IMR-90 (cell line): ENCODE measurements at regions not wholly inside any gene's neighbourhood (a gene's known extent, or its start where the extent isn't known, plus 50 kb on each side); places are given as distances from the start of the nearest gene placed in this dataset.

Experiments used
- ATAC-seq: fragments of 200-7000 bp; cut with Tn5 transposase; 2 replicates; pipeline ENCODE4 v1.9.1; 2020; ENCODE audit warnings: low read depth, mild to moderate bottlenecking, moderate library complexity
- BruUV-seq: library from RNA; stranded (reverse); fragments of 400-500 nt; replicated peaks from 2 replicates; lab custom pipeline; 2021; lab: Mats Ljungman, UMichigan
- CTCF ChIA-PET: fragments of 300-600 bp; formaldehyde crosslinking; extraction: SDS; loops from one replicate; lab custom pipeline; 2021; ENCODE audit warnings: antibody characterized with exemption; lab: Yijun Ruan, JAX
- POLR2A ChIA-PET: fragments of 300-600 bp; sonication (Branson Sonifier 250); formaldehyde crosslinking; loops from one replicate; lab custom pipeline; 2022; ENCODE audit warnings: antibody characterized with exemption; ENCODE audit not compliant: unreplicated experiment; lab: Charles Lee
- DNase-seq: peaks from one replicate; pipeline ENCODE4 v3.0.0; 2013
- H2AFZ ChIP-seq: replicated peaks from 2 replicates; pipeline ENCODE3; 2013; ENCODE audit warnings: low read length, mild to moderate bottlenecking; ENCODE audit not compliant: poor library complexity
- H2AK5ac ChIP-seq: 2 replicates; pipeline ENCODE4 v1.6.1; 2013; ENCODE audit warnings: low read depth, low read length, inconsistent platforms
- H2AK9ac ChIP-seq: replicated peaks from 2 replicates; pipeline ENCODE3; 2013; ENCODE audit warnings: mild to moderate bottlenecking, low read depth, low read length, moderate library complexity; ENCODE audit not compliant: poor library complexity
- H2BK120ac ChIP-seq: 2 replicates; pipeline ENCODE4 v1.6.1; 2013; ENCODE audit warnings: low read depth, low read length, inconsistent platforms
- H2BK15ac ChIP-seq: 3 replicates; pipeline ENCODE4 v1.6.1; 2013; ENCODE audit warnings: low read depth, low read length, inconsistent platforms
- H2BK20ac ChIP-seq: 2 replicates; pipeline ENCODE4 v1.6.1; 2013; ENCODE audit warnings: low read depth, mild to moderate bottlenecking, inconsistent platforms, low read length, moderate library complexity
- H2BK5ac ChIP-seq: 2 replicates; pipeline ENCODE4 v1.6.1; 2013; ENCODE audit warnings: mild to moderate bottlenecking, low read depth, low read length, inconsistent platforms; ENCODE audit not compliant: poor library complexity, severe bottlenecking
- H3K14ac ChIP-seq: replicated peaks from 2 replicates; pipeline ENCODE4 v1.6.1; 2013; ENCODE audit warnings: low read depth, low read length, inconsistent platforms
- H3K18ac ChIP-seq: 2 replicates; pipeline ENCODE4 v1.6.1; 2013; ENCODE audit warnings: low read depth, low read length, control low read depth
- H3K23ac ChIP-seq: 2 replicates; pipeline ENCODE4 v1.6.1; 2013; ENCODE audit warnings: low read depth, low read length, inconsistent platforms
- H3K27ac ChIP-seq: 2 replicates; pipeline ENCODE4 v1.5.1; 2013; ENCODE audit warnings: mild to moderate bottlenecking, control low read depth, low read length; ENCODE audit not compliant: insufficient read depth
- H3K27me3 ChIP-seq: 2 replicates; pipeline ENCODE4 v1.6.1; 2013; ENCODE audit warnings: low read length; ENCODE audit not compliant: control insufficient read depth, insufficient read depth
- H3K36me3 ChIP-seq: 2 replicates; pipeline ENCODE4 v1.6.1; 2013; ENCODE audit warnings: low read length, mixed read lengths; ENCODE audit not compliant: control insufficient read depth, insufficient read depth
- H3K4ac ChIP-seq: 2 replicates; pipeline ENCODE4 v1.6.1; 2013; ENCODE audit warnings: low read depth, low read length, inconsistent platforms
- H3K4me1 ChIP-seq: 2 replicates; pipeline ENCODE4 v1.6.1; 2013; ENCODE audit warnings: low read length, mixed read lengths; ENCODE audit not compliant: control insufficient read depth, insufficient read depth
- H3K4me2 ChIP-seq: 2 replicates; pipeline ENCODE4 v1.6.1; 2013; ENCODE audit warnings: low read depth, mild to moderate bottlenecking, control low read depth, low read length, moderate library complexity
- H3K4me3 ChIP-seq: 2 replicates; pipeline ENCODE4 v1.5.1; 2013; ENCODE audit warnings: low read depth, mild to moderate bottlenecking, control low read depth, low read length, moderate library complexity; ENCODE audit not compliant: insufficient read depth
- H3K56ac ChIP-seq: 2 replicates; pipeline ENCODE4 v1.6.1; 2013; ENCODE audit warnings: low read length, inconsistent platforms; ENCODE audit not compliant: insufficient read depth; ENCODE audit errors: extremely low read depth
- H3K79me1 ChIP-seq, 2 experiments: 2 replicates each; pipeline ENCODE4 v1.6.1; 2013; ENCODE audit warnings: low read length in 2 of 2, inconsistent platforms in 1 of 2, low read depth in 1 of 2
- H3K9ac ChIP-seq: 2 replicates; pipeline ENCODE4 v1.6.1; 2013; ENCODE audit warnings: low read depth, low read length, control low read depth
- H3K9me1 ChIP-seq: 2 replicates; pipeline ENCODE4 v1.6.1; 2013; ENCODE audit warnings: low read length, inconsistent platforms; ENCODE audit not compliant: insufficient read depth
- H3K9me3 ChIP-seq: 2 replicates; pipeline ENCODE4 v1.6.1; 2013; ENCODE audit warnings: low read length; ENCODE audit not compliant: control insufficient read depth, insufficient read depth
- H4K20me1 ChIP-seq: 2 replicates; pipeline ENCODE4 v1.6.1; 2013; ENCODE audit warnings: low read length, inconsistent platforms; ENCODE audit not compliant: insufficient read depth
- H4K5ac ChIP-seq: 2 replicates; pipeline ENCODE4 v1.6.1; 2013; ENCODE audit warnings: mild to moderate bottlenecking, low read depth, low read length, control low read depth
- H4K8ac ChIP-seq, 2 experiments: 2 replicates each; pipeline ENCODE4 v1.6.1; 2013; ENCODE audit warnings: low read depth in 2 of 2, low read length in 2 of 2, control low read depth in 1 of 2, inconsistent platforms in 1 of 2
- H4K91ac ChIP-seq: 2 replicates; pipeline ENCODE4 v1.6.1; 2013; ENCODE audit warnings: low read depth, low read length, inconsistent platforms; ENCODE audit not compliant: insufficient read depth
- CHD1 ChIP-seq: IDR thresholded peaks from 2 replicates; pipeline ENCODE4 v1.6.1; 2012; ENCODE audit warnings: low read depth, low read length, improper control_type of control experiment
- MAZ ChIP-seq: IDR thresholded peaks from 2 replicates; pipeline ENCODE4 v1.6.1; 2012; ENCODE audit warnings: low read depth, mild to moderate bottlenecking, low read length, improper control_type of control experiment, moderate library complexity, borderline replicate concordance
- RAD21 ChIP-seq: IDR thresholded peaks from 2 replicates; pipeline ENCODE4 v1.6.1; 2012; ENCODE audit warnings: low read length, improper control_type of control experiment
- WGBS, 2 experiments: methylation state at CpG; one replicate each; pipeline versions ENCODE4 v1.1.5 to v1.1.7; 2013; ENCODE audit warnings: missing lambda C conversion rate in 2 of 2; ENCODE audit not compliant: insufficient read length in 1 of 2; ENCODE audit errors: extremely low coverage in 2 of 2; 5-methylcytosine and 5-hydroxymethylcytosine counted together
- dilution Hi-C: fragments of 300-500 bp; cut with HindIII; formaldehyde crosslinking; loops from one replicate; pipeline ENCODE4 v1.14.3; 2018; ENCODE audit warnings: low sequenced_read_pairs; ENCODE audit not compliant: unreplicated experiment
- in situ Hi-C: fragments of 300-500 bp; cut with MboI; formaldehyde crosslinking; loops from 3 replicates; pipeline ENCODE4 v1.14.3; 2019; ENCODE audit warnings: low sequenced_read_pairs, inconsistent platforms, mixed read lengths
- intact Hi-C: fragments of 100-400 bp; cut with micrococcal nuclease; formaldehyde crosslinking; loops from 2 replicates; pipeline ENCODE4 v1.10.0; 2022

GRCh38 chr20:19047040-19047950 is 165.1 kb upstream of the SLC24A3 start:
- dilution Hi-C loops (no loop called here), intact Hi-C loops (no loop called here), in situ Hi-C loops (no loop called here)
- H4K5ac ChIP-seq, result no peak overlapping the region
- H3K9me3 ChIP-seq, result peaks cover 16% of the 10 kb centered on the region; the same call in 1 of the 2 replicates
- no peak overlapping the region for H2AFZ ChIP-seq
- no peaks in the 10 kb centered on the region for H3K27me3 ChIP-seq
- BruUV-seq, result no TSS peak
- no peaks in the 10 kb centered on the region for H3K36me3 ChIP-seq
- no peak overlapping the region for H2BK120ac ChIP-seq
- H2BK5ac ChIP-seq, result no peak overlapping the region
- H2AK5ac ChIP-seq, result no peak overlapping the region
- no peak overlapping the region for H3K18ac ChIP-seq
- H4K91ac ChIP-seq, result no peak overlapping the region
- WGBS, 2 experiments, result 28% methylated on average over 3 of the region's 9 CpGs; no CpG with 5 or more reads in 1 of the 2 experiments
- ATAC-seq (no peak), DNase-seq (no peak)
- H3K4ac ChIP-seq, result no peak overlapping the region
- H3K9me1 ChIP-seq, result no peaks in the 10 kb centered on the region
- no peak overlapping the region for H3K4me2 ChIP-seq
- TF ChIP-seq RAD21, result no peak
- no peak for TF ChIP-seq CHD1
- TF ChIP-seq MAZ, result no peak
- no peaks in the 10 kb centered on the region for H3K79me1 ChIP-seq
- H2BK20ac ChIP-seq, result no peak overlapping the region
- no peak overlapping the region for H3K9ac ChIP-seq
- no peak overlapping the region for H3K4me3 ChIP-seq
- H3K27ac ChIP-seq, result no peak overlapping the region
- no peaks in the 10 kb centered on the region for H3K4me1 ChIP-seq
- no peak overlapping the region for H2AK9ac ChIP-seq
- CTCF ChIA-PET, result no interaction called here
- no peak overlapping the region for H4K8ac ChIP-seq
- POLR2A ChIA-PET, result no interaction called here
- no peak overlapping the region for H3K56ac ChIP-seq
- H2BK15ac ChIP-seq, result no peak overlapping the region
- H3K14ac ChIP-seq, result no peak overlapping the region
- H4K20me1 ChIP-seq, result no peaks in the 10 kb centered on the region
- H3K23ac ChIP-seq, result no peak overlapping the region
